HG03558 (cell line): ENCODE measurements at regions not wholly inside any gene's neighbourhood (a gene's known extent, or its start where the extent isn't known, plus 50 kb on each side); places are given as distances from the start of the nearest gene placed in this dataset.
"Not testable (repeated sequence)": the region's sequence is repeated elsewhere in the genome, so short reads cannot be mapped to it uniquely, and the experiment has no call there.

Experiments used
- ATAC-seq: cut with Tn5 transposase; IDR thresholded peaks from one replicate; pipeline ENCODE4 v1.9.1; 2021; ENCODE audit warnings: moderate number of reproducible peaks; ENCODE audit not compliant: unreplicated experiment; ENCODE audit errors: extremely low read depth

DNA sequence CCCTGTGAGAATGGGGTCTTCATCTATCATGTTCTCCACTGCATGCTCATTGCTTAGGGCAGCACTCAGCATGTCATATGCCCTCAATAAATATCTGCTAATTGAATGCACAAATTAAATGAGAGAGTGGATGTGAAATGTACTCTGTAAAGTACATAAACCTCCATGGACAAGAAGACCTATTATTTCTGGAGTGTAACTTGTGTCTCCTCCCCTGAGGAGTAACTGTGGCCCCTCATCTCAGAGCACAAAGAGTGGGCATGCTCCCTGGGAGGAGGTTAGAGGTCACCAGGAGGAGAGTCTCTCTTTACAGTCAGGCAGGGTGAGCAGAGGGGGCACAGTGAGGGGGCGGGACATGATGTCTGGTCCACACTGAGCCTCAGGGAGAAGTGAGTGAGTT lies 313.6 kb upstream of the PODXL start:
- ATAC-seq: no peak

GRCh38 chr7:131869169-131869844 lies 312.9 kb upstream of the PODXL start:
- no peak for ATAC-seq

- ATAC-seq: no peak
Measured at GRCh38 chr7:131867461-131867860, 311.0 kb upstream of the PODXL start.

GRCh38 chr7:131865911-131866310 lies 309.5 kb upstream of the PODXL start:
- ATAC-seq: no peak

GRCh38 chr7:131861620-131862346 lies 305.4 kb upstream of the PODXL start:
- no peak for ATAC-seq

DNA sequence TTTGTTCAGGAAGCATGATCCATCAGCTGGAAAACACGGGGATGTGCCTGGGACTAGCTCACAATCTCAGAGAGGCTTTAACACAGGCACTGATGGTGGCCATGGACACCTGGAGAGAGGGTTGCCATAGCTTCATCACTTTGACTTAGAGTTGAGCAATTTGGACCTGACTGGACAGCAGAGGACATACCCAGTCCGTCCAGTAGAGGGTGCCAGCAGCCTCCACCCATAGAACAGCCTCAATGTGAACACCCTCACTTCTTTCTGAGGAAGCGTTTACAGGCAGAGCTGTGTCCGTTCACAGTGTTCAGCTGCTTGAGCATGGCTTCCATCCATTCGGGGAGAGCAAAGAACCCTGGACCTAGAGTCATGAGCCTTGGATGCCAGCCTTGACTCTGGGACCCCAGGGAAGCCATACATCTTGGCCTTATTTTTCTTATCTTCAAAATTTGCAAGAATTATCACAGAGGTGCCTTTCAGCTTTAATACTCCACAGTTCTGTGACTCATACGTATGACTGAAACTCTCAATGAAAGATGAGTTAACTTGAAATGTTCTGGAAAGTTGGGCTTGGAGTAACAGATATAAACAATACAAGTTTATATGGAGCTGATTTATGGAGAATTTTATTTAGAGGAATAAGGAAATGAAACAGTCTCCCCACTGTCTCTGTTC lies 302.9 kb upstream of the PODXL start:
- ATAC-seq: no peak

DNA sequence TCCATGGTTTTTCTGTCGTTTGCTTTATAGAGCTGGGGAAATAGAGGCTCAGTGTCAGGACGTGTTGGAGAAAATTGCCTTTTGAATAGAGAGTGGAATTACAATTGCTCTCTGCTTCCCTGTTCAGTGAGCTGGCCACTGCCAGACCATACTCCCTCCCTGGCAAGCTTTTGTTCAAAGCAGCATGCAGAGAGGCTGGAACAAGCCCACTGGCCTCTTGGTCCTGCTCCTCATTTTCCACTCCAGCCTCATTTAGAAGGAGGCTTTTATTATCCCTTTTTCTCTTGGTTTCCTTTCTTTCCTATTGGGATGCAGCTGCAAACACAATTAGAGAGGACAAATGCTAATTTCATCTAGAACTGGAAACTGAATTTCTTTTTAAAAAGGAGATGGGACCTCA lies 302.2 kb upstream of the PODXL start:
- no peak for ATAC-seq

- no peak for ATAC-seq
Measured at GRCh38 chr7:131849472-131849871, 293.0 kb upstream of the PODXL start.

GRCh38 chr7:131848033-131848432 lies 291.6 kb upstream of the PODXL start:
- ATAC-seq: no peak

DNA sequence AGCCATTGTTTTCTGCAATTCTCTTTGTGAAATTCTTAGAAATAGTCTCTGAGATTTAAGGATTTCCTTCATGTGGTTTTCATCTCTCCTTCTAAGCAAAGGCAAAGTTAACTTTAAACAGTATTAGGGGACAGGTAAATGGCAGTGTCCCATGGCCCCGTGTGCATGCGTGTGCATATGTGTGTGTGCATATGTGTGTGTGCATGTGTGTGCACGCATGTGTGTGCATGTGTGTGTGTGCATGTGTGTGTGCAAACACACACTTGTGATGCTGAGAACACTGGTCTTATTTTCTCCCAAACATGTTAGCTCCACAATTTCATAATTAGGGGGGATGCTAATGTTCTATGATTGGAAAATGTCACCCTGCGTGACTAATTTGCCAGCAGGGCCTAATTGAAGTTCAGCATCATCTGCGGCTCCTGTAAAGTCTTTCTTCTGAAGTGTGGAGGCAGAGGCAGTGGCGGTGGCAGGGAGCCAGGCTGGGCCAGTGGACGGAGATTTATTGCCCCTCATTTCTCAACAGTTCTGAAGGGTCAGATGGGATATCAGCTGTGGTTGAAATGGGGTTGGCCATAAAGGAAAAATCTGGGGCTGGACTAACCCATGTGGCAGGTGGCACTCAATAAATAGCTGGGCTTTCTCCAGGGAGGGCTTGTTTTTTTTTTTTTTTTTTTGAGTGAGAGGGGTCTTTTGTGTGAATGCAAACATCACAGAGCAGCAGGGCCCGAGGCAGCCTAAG lies 289.3 kb upstream of the PODXL start:
- ATAC-seq: no peak

DNA sequence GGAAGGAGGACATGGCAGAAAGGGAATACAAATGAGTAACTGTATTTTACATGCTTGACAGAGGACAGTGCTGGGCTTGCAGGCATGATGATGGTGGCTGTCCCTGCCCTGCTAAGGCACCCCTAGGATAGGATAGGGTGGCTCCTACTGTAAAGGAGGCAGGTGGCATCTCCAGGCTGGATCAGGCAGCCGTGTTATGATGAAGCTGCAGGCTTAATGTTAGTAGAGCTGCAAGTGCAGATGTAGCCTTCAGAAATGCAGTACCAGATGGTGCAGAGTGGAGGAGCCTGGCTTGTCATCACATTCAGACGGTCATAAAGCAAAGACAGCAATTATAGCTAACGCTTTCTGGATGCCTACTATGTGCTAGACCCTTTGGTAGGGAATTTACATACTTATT lies 287.9 kb upstream of the PODXL start:
- ATAC-seq: no peak

DNA sequence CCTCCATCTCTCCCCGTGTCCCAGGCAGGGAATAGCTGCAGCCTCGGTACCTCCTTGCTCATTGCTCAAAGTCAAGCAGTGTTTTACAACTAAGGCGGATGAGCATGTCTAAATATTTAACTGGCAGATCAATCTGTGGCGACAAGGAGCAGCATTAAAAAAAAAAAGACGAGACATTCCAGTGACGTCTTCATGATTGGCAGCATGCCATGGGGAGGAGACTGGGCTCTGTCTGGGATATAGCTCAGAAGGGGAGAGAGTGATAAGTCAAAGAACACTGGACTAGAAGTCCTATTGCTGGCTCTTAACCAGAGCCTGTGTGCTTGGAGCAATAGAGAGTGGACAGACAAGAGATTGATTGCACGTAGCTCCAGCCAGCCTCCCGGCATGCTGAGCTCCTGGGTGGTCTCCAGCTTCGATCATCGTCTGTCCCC lies 287.5 kb upstream of the PODXL start:
- ATAC-seq: no peak

GRCh38 chr7:131839967-131840690 lies 283.7 kb upstream of the PODXL start:
- no peak for ATAC-seq

DNA sequence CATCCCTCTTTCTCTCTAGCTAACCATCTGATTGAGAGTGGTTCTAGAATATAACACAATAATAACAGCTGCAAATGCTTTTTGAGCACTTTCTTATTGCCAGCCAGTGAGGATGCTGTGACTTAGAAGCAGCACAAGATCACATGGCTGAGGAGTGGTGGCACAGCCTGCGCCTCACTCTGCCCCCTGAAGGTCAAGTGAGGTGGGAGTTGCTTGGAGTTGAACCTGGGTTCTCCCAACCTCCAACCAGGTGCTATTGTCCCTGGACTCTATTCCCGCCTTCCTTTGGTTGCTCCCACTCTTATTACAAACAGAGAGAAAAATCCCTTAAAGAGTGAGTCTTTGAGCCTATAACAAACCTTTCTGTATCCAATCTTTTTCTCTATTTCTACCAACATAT lies 280.3 kb upstream of the PODXL start:
- ATAC-seq: no peak

DNA sequence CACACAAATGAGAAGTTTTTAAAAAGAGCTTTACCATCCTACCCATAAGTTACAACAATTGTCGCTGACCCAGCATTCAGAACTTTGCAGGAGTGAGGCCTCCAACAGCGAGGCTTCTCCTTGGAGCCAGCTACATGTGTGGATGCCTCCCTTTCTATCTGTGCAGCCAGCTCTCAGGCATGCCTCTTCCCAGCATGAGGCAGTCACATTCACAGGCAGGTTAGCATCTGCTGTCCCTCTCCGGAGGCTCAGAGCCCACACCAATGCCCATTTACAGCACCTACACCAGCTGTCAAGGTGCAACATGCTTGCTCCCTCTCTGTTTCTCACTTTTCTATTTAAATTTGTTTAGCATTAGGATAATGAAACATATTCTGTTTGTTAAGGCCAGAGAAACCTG lies 278.7 kb upstream of the PODXL start:
- ATAC-seq: no peak

DNA sequence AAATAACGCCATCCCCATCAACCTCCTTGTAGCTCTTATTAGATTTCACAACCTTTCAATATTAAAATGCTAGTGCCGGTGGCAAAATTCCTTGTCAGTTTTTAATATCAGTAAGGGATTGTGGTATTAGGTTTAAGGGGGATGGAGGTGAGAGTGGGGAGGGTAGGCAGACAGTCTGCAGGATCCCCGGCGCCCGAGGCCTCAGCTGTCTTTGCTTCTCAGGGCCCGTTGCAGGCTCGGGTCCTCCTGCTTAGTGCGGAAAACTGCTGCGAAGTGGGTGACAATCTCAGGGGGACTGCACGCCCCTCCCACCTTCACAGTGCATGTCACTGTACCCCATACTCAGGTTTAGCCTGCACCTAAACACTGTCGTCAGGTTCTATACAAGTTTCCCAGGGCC lies 274.3 kb upstream of the PODXL start:
- no peak for ATAC-seq

DNA sequence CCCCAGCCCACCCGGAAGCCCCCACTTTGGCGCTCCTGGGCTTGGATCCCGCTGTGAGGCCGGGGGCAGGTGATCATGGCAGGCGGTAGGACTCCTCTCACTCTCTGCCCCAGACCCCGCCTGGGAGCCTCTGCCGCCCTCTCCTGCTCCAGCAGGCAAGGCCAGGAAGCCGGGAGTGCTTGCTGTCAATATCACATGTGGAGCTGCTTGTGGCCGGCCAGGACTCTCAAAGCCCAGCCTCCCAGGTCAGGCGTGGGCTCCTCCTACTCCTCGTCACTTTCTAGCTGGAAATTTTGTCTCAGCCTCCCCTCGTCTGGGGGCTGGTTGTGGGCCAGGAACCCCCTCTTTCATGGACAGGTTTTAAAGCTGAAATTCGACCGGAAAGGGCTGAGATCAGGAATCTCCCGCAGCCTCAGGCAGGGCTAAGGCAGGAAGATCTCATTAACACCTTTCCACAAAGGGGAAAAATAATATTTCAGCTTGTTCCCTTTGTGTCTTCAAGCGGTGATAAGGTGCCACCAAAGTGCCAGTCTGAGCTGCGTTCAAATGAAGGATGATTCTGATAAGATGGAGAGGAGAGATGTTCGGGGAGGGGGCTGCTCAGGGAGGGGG lies 273.6 kb upstream of the PODXL start:
- no peak for ATAC-seq

GRCh38 chr7:131827421-131827820 lies 271.0 kb upstream of the PODXL start:
- no peak for ATAC-seq

- no peak for ATAC-seq
Measured at GRCh38 chr7:131826960-131827359, 270.5 kb upstream of the PODXL start.

DNA sequence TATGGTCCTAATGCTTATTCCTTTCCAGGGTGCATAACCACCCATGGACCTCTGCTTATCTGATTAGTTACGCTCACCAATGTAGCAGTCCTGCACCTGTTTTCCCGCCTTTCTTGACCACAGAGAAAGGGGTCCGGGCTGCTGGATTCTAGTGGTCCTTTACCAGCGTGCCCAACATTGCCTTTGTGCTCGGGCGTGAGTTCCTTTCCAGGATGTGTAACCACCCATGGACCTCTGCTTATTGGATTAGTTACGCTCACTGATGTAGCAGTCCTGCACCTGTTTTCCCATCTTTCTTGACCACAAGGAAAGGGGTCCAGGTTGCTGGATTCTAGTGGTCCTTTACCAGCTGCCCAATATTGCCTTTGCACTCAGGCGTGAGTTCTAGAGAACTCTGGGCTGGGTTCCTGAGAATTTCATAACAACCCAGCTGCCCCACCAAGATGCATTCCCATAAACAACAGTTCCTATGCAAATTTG lies 267.6 kb upstream of the PODXL start:
- ATAC-seq: not testable (repeated sequence)
